Neural crest cell (in vitro differentiated cells): ENCODE measurements at regions not wholly inside any gene's neighbourhood (a gene's known extent, or its start where the extent isn't known, plus 50 kb on each side); places are given as distances from the start of the nearest gene placed in this dataset.

Experiments used
- DNase-seq: peaks from one replicate; pipeline ENCODE4 v3.0.0; 2021; ENCODE audit warnings: low read depth, mixed read lengths, low spot score
- H3K27ac Mint-ChIP-seq: one replicate; pipeline ENCODE4 v1.8.0; 2021; ENCODE audit warnings: mild to moderate bottlenecking, mixed read lengths; ENCODE audit not compliant: unreplicated experiment
- H3K27me3 Mint-ChIP-seq: 2 replicates; pipeline ENCODE4 v1.8.0; 2021; ENCODE audit warnings: low read depth, mild to moderate bottlenecking, mixed read lengths
- H3K36me3 Mint-ChIP-seq: 2 replicates; pipeline ENCODE4 v1.8.0; 2021; ENCODE audit warnings: low read depth, mild to moderate bottlenecking, mixed read lengths
- H3K4me1 Mint-ChIP-seq: 2 replicates; pipeline ENCODE4 v1.8.0; 2021; ENCODE audit warnings: mixed read lengths
- H3K4me3 Mint-ChIP-seq: one replicate; pipeline ENCODE4 v1.8.0; 2021; ENCODE audit warnings: mild to moderate bottlenecking, mixed read lengths
- H3K9me3 Mint-ChIP-seq: 2 replicates; pipeline ENCODE4 v1.8.0; 2021; ENCODE audit warnings: mixed read lengths
- TF ChIP-seq, protein P1 (sequence below): fragments of 200-600 bp; sonication (generic); conservative IDR thresholded peaks from 2 replicates; pipeline ENCODE4 v1.5.0; 2021; ENCODE audit warnings: antibody characterized with exemption, mild to moderate bottlenecking

DNA sequence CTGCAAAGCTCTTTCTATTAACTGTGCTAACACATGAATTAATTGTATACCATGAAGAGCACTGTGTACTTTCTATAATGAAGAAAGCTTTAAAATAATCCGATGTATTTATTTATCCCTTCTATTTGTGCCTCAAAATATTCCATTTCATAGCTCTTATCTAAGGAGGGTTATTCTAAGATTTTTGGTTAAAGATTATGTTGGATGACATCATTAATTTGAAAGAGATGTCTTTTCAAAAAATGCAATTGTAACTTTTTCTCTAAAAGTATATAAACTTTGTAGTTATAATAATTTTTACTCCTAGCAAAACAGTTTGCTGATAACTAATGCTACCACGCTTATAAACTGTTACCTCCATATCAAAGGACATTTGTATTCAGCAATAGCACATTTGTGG lies 192.4 kb upstream of the HSF2 start:
- TF ChIP-seq, protein P1, sequence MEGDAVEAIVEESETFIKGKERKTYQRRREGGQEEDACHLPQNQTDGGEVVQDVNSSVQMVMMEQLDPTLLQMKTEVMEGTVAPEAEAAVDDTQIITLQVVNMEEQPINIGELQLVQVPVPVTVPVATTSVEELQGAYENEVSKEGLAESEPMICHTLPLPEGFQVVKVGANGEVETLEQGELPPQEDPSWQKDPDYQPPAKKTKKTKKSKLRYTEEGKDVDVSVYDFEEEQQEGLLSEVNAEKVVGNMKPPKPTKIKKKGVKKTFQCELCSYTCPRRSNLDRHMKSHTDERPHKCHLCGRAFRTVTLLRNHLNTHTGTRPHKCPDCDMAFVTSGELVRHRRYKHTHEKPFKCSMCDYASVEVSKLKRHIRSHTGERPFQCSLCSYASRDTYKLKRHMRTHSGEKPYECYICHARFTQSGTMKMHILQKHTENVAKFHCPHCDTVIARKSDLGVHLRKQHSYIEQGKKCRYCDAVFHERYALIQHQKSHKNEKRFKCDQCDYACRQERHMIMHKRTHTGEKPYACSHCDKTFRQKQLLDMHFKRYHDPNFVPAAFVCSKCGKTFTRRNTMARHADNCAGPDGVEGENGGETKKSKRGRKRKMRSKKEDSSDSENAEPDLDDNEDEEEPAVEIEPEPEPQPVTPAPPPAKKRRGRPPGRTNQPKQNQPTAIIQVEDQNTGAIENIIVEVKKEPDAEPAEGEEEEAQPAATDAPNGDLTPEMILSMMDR = no peak
- DNase-seq = no peak
- no peaks in the 10 kb centered on the region for H3K4me1 Mint-ChIP-seq
- peaks cover 3% of the 10 kb centered on the region for H3K36me3 Mint-ChIP-seq
- no peak overlapping the region for H3K27ac Mint-ChIP-seq
- no peak overlapping the region for H3K4me3 Mint-ChIP-seq
- no peaks in the 10 kb centered on the region for H3K27me3 Mint-ChIP-seq
- peaks cover 8% of the 10 kb centered on the region for H3K9me3 Mint-ChIP-seq

DNA sequence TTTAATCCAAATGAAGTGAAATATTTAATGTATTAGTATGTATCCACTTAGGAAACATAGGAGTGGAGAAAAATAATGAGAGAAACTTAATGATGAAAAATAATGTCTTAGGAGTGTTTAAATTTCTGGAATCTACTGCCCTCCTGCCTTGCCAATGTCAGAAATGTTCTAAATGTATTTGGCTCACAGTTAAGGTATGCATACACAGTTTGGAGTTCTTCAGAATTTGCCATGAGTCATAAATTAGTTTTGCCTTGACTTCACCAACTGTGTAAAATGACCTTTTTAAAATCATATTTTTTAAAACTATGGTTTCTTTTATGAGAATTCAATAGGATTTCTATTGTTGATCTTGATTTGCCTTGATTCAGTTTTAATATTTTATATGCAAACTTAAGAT lies 191.7 kb upstream of the HSF2 start:
- TF ChIP-seq, protein P1 = no peak
- Mint-ChIP-seq H3K27me3 (no peaks in the 10 kb centered on the region), H3K4me3 (no peak overlapping the region), H3K4me1 (no peaks in the 10 kb centered on the region), H3K27ac (no peak overlapping the region), H3K9me3 (peaks cover 8% of the 10 kb centered on the region), H3K36me3 (peaks cover 3% of the 10 kb centered on the region)
- no peak for DNase-seq

DNA sequence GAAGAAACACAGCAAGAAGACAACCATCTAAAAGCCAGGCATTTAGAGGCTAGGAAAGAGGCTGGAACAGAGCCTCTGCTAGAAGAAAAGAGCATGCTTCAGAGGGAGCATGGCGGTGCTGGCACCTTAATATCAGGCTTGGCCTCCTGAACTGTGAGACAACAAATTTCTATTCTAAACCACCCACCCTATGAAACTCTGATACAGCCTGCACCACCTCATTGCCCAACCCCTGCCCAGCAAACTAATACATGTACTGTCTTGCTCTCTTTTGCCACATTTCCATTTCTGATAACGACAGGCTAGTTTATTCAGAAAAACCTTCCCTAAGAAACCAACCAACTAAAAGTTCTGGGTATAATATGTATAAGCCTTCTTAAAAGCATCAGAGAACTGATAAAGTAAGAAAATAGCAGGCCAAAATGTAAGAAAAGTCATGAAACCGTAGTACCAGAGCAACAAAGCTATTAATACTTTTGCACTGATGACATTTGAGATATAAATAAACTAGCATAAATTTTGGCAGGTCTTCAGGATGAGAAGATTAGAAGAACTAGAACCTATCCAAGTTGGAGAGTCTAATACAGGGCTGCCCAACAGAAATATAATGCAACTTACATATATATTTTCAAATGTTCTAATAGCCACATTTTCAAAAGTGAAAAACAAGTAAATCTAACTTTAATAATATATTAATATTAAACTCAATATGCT lies 184.7 kb upstream of the HSF2 start:
- no peaks in the 10 kb centered on the region for H3K9me3 Mint-ChIP-seq
- no peak overlapping the region for H3K27ac Mint-ChIP-seq
- H3K36me3 Mint-ChIP-seq = no peaks in the 10 kb centered on the region
- DNase-seq = no peak
- no peak overlapping the region for H3K4me3 Mint-ChIP-seq
- no peaks in the 10 kb centered on the region for H3K27me3 Mint-ChIP-seq
- H3K4me1 Mint-ChIP-seq = no peaks in the 10 kb centered on the region
- TF ChIP-seq, protein P1 = no peak

DNA sequence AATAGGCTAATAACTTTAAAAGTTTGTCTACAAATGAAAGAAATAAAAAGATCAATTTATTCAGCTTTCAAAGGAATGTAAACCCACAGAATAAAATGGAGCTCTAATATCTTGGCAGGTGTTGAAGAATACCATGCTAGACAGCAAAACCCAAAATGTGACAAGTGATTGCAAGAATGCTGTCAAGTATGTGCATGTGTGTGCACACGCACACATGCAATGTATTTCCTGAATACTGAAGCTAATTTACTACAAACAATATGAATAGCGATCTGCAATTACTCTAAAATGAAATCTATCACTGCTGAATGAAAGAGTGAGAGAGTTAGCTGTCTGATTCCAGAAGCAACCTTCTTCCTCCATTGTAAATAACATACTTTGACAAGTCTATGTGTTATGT lies 179.2 kb upstream of the HSF2 start:
- no peaks in the 10 kb centered on the region for H3K36me3 Mint-ChIP-seq
- DNase-seq = no peak
- no peaks in the 10 kb centered on the region for H3K4me1 Mint-ChIP-seq
- TF ChIP-seq, protein P1 = no peak
- H3K27ac Mint-ChIP-seq = no peak overlapping the region
- H3K4me3 Mint-ChIP-seq = no peak overlapping the region
- H3K9me3 Mint-ChIP-seq = no peaks in the 10 kb centered on the region
- no peaks in the 10 kb centered on the region for H3K27me3 Mint-ChIP-seq

DNA sequence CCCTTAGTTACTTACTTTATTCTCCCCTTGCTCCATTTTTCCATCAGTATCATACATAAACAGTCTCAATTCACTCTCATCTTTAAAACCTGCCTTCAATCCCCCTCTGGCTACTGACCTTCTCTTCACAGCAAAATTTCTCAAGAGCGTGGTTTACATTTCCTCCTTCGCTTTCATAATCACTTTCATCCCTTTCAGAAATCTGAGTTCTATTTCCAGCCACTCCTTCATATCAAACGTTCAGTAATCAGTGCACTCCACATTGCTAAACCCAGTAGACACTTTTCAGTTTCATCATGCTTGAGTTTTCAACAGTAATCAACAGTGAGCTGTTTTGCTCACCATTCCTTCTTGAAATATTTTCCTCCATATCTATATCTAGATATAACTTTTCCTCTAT lies 176.7 kb upstream of the HSF2 start:
- no peaks in the 10 kb centered on the region for H3K27me3 Mint-ChIP-seq
- no peaks in the 10 kb centered on the region for H3K36me3 Mint-ChIP-seq
- H3K4me3 Mint-ChIP-seq = no peak overlapping the region
- H3K4me1 Mint-ChIP-seq = no peaks in the 10 kb centered on the region
- H3K9me3 Mint-ChIP-seq = no peaks in the 10 kb centered on the region
- no peak overlapping the region for H3K27ac Mint-ChIP-seq
- TF ChIP-seq, protein P1 = no peak
- DNase-seq = no peak
